ENCODE measurements at regions not wholly inside any gene's neighbourhood (a gene's known extent, or its start where the extent isn't known, plus 50 kb on each side); places are given as distances from the start of the nearest gene placed in this dataset.
"Not testable (repeated sequence)": the region's sequence is repeated elsewhere in the genome, so short reads cannot be mapped to it uniquely, and the experiment has no call there.

GRCh38 chr11:91497847-91498246 lies 726.8 kb upstream of the FAT3 start:
- H3K4me3 ChIP-seq = no peak overlapping the region
- DNase-seq (ENCODE audit: low spot score) = no peak
- TF ChIP-seq CTCF (IDR thresholded peaks at IDR 0.05) = no peak
- H3K27me3 ChIP-seq = no peaks in the 10 kb centered on the region
- no peak overlapping the region for H3K27ac ChIP-seq
- H3K4me1 ChIP-seq = no peaks in the 10 kb centered on the region
- H3K36me3 ChIP-seq = no peaks in the 10 kb centered on the region
- no peaks in the 10 kb centered on the region for H3K9me3 ChIP-seq

GRCh38 chr11:91495837-91496236 lies 728.8 kb upstream of the FAT3 start:
- Histone ChIP-seq H3K4me1 (no peaks in the 10 kb centered on the region), H3K9me3 (no peaks in the 10 kb centered on the region), H3K36me3 (no peaks in the 10 kb centered on the region), H3K27me3 (no peaks in the 10 kb centered on the region), H3K4me3 (no peak overlapping the region), H3K27ac (no peak overlapping the region)
- no peak for DNase-seq (ENCODE audit: low spot score)
- no peak for TF ChIP-seq CTCF (IDR thresholded peaks at IDR 0.05)

- Histone ChIP-seq H3K4me1 (no peaks in the 10 kb centered on the region), H3K9me3 (no peaks in the 10 kb centered on the region), H3K36me3 (no peaks in the 10 kb centered on the region), H3K27me3 (no peaks in the 10 kb centered on the region), H3K27ac (no peak overlapping the region), H3K4me3 (no peak overlapping the region)
- no peak for DNase-seq (ENCODE audit: low spot score)
- no peak for TF ChIP-seq CTCF (IDR thresholded peaks at IDR 0.05)
These were observed 734.6 kb upstream of the FAT3 start for GRCh38 chr11:91489989-91490388.

- DNase-seq (ENCODE audit: low spot score); H3K36me3 ChIP-seq; H3K4me1 ChIP-seq; H3K4me3 ChIP-seq; H3K27ac ChIP-seq; H3K9me3 ChIP-seq; H3K27me3 ChIP-seq: not testable (repeated sequence)
These were observed 740.7 kb upstream of the FAT3 start for GRCh38 chr11:91483956-91484355.

- H3K36me3 ChIP-seq; H3K4me1 ChIP-seq; H3K27me3 ChIP-seq; H3K27ac ChIP-seq; DNase-seq (ENCODE audit: low spot score); H3K4me3 ChIP-seq: not testable (repeated sequence)
- H3K9me3 ChIP-seq = peaks cover 0 to 23% of the 10 kb centered on the region in 2 donors
These were observed 742.7 kb upstream of the FAT3 start for GRCh38 chr11:91481875-91482274.

GRCh38 chr11:91470656-91471055 lies 754.0 kb upstream of the FAT3 start:
- no peaks in the 10 kb centered on the region for H3K27me3 ChIP-seq
- no peak for TF ChIP-seq CTCF (IDR thresholded peaks at IDR 0.05)
- no peak overlapping the region for H3K4me3 ChIP-seq
- no peaks in the 10 kb centered on the region for H3K4me1 ChIP-seq
- no peaks in the 10 kb centered on the region for H3K36me3 ChIP-seq
- no peaks in the 10 kb centered on the region for H3K9me3 ChIP-seq
- no peak for DNase-seq (ENCODE audit: low spot score)
- H3K27ac ChIP-seq = no peak overlapping the region

- H3K27ac ChIP-seq = no peak overlapping the region
- H3K27me3 ChIP-seq = no peaks in the 10 kb centered on the region
- H3K4me1 ChIP-seq = no peaks in the 10 kb centered on the region
- H3K36me3 ChIP-seq = no peaks in the 10 kb centered on the region
- no peak for DNase-seq (ENCODE audit: low spot score)
- no peak for TF ChIP-seq CTCF (IDR thresholded peaks at IDR 0.05)
- H3K4me3 ChIP-seq = no peak overlapping the region
- H3K9me3 ChIP-seq = no peaks in the 10 kb centered on the region
These were observed 764.8 kb upstream of the FAT3 start for GRCh38 chr11:91459840-91460239.

Data from right atrium auricular region (tissue), 2 donors.